GM18873 (cell line): ENCODE measurements at regions not wholly inside any gene's neighbourhood (a gene's known extent, or its start where the extent isn't known, plus 50 kb on each side); places are given as distances from the start of the nearest gene placed in this dataset.
"Not testable (repeated sequence)": the region's sequence is repeated elsewhere in the genome, so short reads cannot be mapped to it uniquely, and the experiment has no call there.

Source experiments
- ATAC-seq: cut with Tn5 transposase; IDR thresholded peaks from one replicate; pipeline ENCODE4 v1.9.1; 2021; ENCODE audit warnings: mild to moderate bottlenecking, moderate library complexity, moderate number of reproducible peaks; ENCODE audit not compliant: unreplicated experiment, low FRiP score

- no peak for ATAC-seq
Observed at GRCh38 chr18:79595876-79596374, 83.7 kb upstream of the CTDP1 start.

GRCh38 chr18:79596446-79597175 is 83.0 kb upstream of the CTDP1 start:
- ATAC-seq: no peak

DNA sequence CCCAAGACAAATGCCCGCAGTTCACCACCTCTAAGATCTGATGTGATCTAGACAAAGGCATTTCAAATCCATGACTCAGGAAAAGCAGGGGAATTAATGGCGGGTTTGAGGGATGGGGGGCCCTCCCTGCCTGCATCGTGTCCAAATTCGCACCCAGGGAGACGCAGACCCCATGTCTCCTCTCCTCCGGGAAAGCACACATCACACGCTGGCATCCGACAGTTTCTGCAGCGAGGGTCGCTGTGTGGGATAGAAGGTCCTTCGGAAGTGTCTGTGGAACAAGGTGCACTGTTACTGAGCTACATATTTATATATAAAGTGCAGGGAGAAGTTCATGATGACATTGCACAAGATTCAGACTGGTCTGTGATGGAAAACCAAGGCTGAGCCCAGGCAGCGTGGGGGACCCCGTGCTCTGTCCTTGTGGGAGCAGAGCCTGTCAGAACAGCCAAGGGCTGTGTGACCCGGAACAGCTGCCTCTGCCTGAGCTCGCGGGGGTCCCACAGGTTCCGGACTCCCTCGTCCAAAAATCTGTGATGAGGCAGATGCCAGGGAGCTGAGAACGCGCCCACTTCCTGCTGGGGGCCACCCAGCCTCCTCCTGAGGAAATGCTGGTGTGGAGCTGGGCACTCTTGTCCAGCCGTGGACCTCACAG is 82.3 kb upstream of the CTDP1 start:
- ATAC-seq: no peak

DNA sequence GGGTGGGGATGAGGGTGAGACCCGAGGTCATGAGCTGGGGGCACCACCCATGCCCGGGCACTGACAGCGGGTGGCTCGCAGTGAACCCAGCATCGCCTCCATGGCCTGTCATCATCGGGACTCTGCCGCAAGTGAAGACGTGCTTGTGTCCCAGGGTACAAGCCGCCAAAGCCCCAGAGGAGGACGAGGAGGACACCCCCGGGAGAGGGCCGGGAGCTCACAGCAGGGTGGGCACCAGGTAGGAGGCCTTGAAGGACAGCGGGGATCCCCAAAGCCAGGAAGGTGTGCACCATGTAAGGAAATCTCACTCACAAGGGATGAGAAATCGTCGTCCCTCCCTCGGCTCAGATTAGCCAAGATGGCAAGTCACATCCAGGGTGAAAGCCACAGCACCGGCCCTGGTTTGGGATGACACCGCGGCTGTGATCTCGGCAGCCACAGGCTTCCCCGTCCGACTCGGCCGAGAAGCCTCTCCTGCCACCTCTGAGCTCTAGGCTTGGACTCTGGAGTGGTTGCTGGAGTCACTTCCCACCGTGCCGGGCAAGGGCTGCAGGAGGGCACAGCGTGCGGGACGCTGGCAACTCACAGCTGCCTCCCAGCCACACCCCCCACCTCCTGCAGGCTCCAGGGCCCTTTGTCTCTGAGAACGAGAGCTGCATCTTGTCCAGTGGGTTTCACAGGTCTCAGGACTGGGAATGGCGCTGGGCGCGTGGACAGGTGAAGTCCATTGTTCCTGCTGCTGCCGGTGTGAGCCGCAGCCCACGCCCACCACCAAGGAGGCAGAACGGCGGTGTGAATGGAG is 81.6 kb upstream of the CTDP1 start:
- no peak for ATAC-seq

GRCh38 chr18:79598633-79599175 is 80.9 kb upstream of the CTDP1 start:
- no peak for ATAC-seq

DNA sequence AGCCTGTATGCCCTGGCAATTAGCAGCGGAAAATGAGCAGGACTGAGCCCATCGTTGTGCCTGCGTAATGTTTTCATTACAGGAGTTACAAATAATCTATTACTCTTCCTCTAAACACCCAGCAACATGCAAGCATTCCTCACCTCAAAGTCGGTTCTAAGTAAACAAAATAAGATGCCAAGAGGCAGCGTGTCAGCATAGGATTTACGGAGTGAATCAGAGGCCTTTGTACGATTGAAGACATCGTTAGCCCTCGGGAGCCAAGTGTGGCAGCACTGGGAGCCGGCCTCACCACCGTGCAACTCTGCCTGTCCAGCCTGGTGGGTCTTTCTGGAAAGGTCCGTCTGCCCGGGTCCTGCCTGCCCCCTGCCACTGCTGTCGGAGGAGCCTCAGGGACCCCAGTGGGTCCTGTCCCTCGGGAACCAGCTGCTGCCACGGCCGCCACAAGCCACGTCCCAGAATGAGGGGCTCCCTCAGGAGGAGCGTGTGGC is 80.1 kb upstream of the CTDP1 start:
- ATAC-seq: no peak

DNA sequence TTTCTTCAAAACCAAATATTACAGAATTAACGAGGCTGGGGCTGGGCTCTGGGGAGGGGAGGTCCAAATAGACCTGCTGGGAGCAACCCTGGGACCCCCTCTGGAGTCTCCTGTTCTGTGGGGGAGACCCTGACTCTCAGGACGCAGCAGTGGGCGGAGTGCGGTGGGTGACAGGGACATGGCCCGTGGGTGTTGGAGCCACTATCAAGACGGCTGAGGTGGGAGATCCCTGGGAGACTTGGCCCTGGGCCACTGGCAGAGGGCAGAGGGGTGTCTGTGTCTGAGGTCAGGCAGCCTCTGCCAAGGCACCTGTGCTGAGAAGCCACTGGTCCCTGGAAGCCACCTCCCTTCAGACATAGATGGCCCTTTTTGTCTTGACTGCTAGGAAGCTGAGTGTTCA is 79.5 kb upstream of the CTDP1 start:
- ATAC-seq: no peak

DNA sequence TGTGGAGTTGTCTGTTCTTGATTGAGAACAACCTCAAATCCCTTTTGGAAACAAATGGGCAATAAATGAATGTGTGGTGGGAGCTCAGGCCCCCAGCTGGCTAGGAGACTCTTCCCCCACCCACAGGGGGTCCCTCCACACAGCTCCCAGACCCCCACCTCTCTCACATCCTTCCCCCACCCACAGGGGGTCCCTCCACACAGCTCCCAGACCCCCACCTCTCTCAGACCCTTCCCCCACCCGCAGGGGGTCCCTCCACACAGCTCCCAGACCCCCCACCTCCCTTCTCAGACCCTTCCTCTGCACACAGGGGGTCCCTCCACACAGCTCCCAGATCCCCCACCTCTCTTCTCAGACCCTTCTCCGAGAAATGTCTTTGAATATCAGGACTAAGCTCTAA is 79.0 kb upstream of the CTDP1 start:
- no peak for ATAC-seq

DNA sequence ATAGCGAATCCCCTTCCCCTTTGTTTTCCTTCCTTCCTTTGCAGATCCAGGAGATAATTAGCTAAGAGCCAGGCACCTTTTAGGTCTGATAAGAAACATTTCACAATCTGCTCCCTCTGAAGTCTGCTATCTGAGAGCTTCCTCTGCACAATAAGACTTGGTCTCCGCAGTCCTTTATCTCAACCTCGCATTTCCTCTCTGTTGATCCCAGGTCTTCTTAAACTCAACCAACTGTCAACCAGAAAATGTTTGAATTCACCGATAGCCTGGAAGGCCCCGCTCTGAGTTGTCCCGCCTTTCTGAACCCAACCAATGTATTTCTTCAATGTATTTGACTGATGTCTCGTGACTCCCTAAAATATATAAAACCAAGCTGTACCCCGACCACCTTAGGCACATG is 78.4 kb upstream of the CTDP1 start:
- ATAC-seq: no peak

DNA sequence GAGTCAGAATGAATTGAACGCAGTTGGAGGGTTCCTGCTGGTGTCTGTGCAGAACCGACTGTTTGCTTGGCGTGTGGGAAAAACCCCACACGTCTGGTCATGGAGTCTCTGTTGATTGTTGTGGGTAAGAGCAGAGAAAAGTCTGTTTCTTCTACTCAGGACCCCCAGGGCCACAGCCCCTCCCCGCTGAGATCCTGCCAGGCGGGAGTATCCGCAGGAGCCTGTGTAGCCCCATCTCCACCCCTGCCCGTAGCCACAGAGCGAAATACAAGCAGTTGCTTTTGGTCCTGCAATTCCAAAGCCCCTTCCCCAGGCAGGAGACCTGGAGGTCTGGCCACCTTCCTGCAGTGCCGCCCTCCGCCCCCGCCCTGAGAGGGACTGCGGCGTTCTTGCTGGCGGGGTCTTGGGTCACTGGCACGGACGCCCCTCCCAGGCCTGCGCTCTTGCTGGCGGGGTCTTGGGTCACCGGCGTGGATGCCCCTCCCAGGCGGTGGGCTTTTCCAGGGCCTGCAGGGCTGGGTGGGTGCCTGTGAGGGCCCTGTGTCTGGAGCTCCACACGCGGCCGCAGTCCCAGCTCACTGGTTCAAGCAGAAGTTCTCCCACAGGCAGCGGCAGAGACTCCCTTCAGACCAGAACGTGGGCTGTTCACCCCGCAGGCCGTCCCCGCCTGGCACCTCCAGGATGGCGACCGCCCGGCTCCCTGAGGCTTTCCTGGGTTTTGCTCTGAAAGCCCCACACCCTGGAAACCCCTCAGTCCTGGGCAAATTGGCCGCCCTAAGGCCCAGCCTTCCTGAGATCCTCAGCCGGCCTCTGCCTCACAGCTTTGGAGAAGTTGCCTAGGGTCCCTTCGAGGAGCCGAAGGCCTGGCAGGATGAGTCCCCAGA is 76.0 kb upstream of the CTDP1 start:
- no peak for ATAC-seq

- ATAC-seq: no peak
Observed at GRCh38 chr18:79604205-79604912, 75.2 kb upstream of the CTDP1 start.

GRCh38 chr18:79604913-79605880 is 74.4 kb upstream of the CTDP1 start:
- ATAC-seq: no peak

- not testable (repeated sequence) for ATAC-seq
Observed at GRCh38 chr18:79606071-79606470, 73.5 kb upstream of the CTDP1 start.

DNA sequence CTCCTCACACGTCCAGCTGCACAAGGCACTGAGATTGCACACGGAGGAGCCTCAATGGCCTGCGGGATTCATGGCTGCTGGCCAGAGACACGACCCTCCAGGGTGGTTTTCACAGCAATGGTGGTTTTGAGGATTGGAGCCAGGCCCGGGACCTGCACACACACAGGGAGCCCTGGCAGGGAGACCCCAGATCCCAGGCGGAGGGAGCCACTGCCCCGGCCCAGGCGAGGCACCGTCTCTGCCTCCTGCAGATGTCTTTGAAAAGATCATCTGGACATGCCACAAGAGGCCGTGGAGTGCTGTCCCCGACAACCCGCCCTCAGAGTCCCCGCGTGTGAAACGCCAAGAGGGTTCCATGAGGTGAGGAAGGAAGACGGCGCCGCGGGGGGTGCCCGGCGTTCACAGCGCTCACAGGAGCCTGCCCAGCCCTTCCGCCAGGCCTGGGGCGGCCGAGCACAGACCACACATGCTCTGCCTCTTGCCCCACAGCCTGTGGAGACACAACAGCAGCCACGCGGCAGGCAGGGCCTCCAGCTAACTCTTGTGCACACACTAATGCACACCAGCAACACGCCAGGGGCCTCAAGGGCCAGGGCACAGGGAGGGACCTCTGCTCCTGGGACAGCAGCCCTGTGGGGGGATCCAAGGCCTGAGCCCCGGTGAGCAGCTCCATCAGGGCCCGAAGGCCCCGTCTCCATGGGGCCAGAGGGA is 72.8 kb upstream of the CTDP1 start:
- ATAC-seq: no peak

- no peak for ATAC-seq
Observed at GRCh38 chr18:79607361-79607952, 72.1 kb upstream of the CTDP1 start.

DNA sequence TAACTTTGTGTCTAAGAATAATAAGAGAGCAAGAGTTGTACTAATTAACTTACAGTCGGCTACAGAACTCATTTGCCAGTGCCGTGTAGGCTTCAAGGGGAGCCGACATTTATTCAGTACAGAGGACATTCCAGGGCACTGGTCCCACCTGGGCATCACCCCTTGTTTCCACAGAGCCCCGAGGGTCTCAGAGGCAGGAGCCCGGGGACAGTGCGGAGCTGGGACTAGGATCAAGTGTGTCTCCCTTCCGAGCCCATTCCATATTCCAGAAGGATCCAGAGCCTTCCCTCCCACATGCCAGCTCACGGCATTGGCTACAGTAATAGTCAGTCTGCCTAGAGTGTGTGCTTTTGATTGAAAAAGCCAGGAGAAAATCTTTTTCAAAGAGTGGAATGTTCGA is 71.5 kb upstream of the CTDP1 start:
- no peak for ATAC-seq

- no peak for ATAC-seq
Observed at GRCh38 chr18:79608535-79608934, 71.1 kb upstream of the CTDP1 start.
